Panc1 (cell line): ENCODE measurements at regions not wholly inside any gene's neighbourhood (a gene's known extent, or its start where the extent isn't known, plus 50 kb on each side); places are given as distances from the start of the nearest gene placed in this dataset.

Experiments used
- ATAC-seq: fragments of 200-7000 bp; cut with Tn5 transposase; 2 replicates; pipeline ENCODE4 v1.9.1; 2020; ENCODE audit warnings: mild to moderate bottlenecking, moderate library complexity
- BruUV-seq: library from RNA; stranded (reverse); fragments of 400-500 nt; replicated peaks from 2 replicates; lab custom pipeline; 2021; lab: Mats Ljungman, UMichigan
- CTCF ChIA-PET: fragments of 300-600 bp; sonication (Branson Sonifier 250); formaldehyde crosslinking; loops from one replicate; lab custom pipeline; 2022; ENCODE audit warnings: antibody characterized with exemption; lab: Charles Lee
- POLR2A ChIA-PET: fragments of 300-600 bp; sonication (Branson Sonifier 250); formaldehyde crosslinking; loops from one replicate; lab custom pipeline; 2022; ENCODE audit warnings: antibody characterized with exemption; lab: Charles Lee
- DNase-seq: peaks from one replicate; pipeline ENCODE4 v3.0.0-alpha.2; 2010; ENCODE audit warnings: low read depth, low spot score
- H3K27ac ChIP-seq: 2 replicates; pipeline ENCODE4 v1.5.1; 2011; ENCODE audit warnings: mild to moderate bottlenecking, low read length, inconsistent platforms
- H3K27me3 ChIP-seq: fragments of 200-500 bp; sonication (Bioruptor generic); 2 replicates; pipeline ENCODE4 v1.6.0; 2014; ENCODE audit warnings: low read length, inconsistent platforms; ENCODE audit not compliant: control insufficient read depth, insufficient read depth
- H3K36me3 ChIP-seq: fragments of 200-500 bp; sonication (Bioruptor generic); 2 replicates; pipeline ENCODE4 v1.5.1; 2014; ENCODE audit warnings: inconsistent platforms, mild to moderate bottlenecking, low read length, moderate library complexity; ENCODE audit not compliant: control insufficient read depth, insufficient read depth
- H3K4me1 ChIP-seq: 2 replicates; pipeline ENCODE4 v1.5.1; 2011; ENCODE audit warnings: inconsistent platforms, mild to moderate bottlenecking, low read length, moderate library complexity; ENCODE audit not compliant: control insufficient read depth, insufficient read depth
- H3K4me3 ChIP-seq, 2 experiments: 2 replicates each; pipeline ENCODE4 v1.5.1; 2011 to 2012; ENCODE audit warnings: low read depth in 2 of 2, low read length in 2 of 2, mild to moderate bottlenecking in 2 of 2, inconsistent platforms in 1 of 2, moderate library complexity in 1 of 2
- H3K9me3 ChIP-seq: fragments of 200-500 bp; sonication (Bioruptor generic); 2 replicates; pipeline ENCODE4 v1.5.1; 2014; ENCODE audit warnings: low read depth, mild to moderate bottlenecking, inconsistent platforms, low read length, moderate library complexity; ENCODE audit not compliant: control insufficient read depth, insufficient read depth
- CTCF ChIP-seq: fragments of 450-650 bp; IDR thresholded peaks from 2 replicates; pipeline ENCODE4 v1.5.1; 2017; ENCODE audit warnings: mild to moderate bottlenecking
- POLR2AphosphoS5 ChIP-seq: IDR thresholded peaks from 2 replicates; pipeline ENCODE4 v1.6.1; 2012; ENCODE audit warnings: mild to moderate bottlenecking, low read depth, low read length, moderate library complexity
- SIN3A ChIP-seq: IDR thresholded peaks from 2 replicates; pipeline ENCODE4 v1.6.1; 2012; ENCODE audit warnings: low read depth, mild to moderate bottlenecking, low read length, moderate library complexity, borderline replicate concordance; ENCODE audit not compliant: insufficient read depth
- TCF7L2 ChIP-seq: IDR thresholded peaks from 2 replicates; pipeline ENCODE4 v1.6.1; 2011; ENCODE audit warnings: mild to moderate bottlenecking, low read depth, low read length, inconsistent platforms
- in situ Hi-C: cut with HindIII; loops from 2 replicates; pipeline ENCODE4 v1.10.0; 2016; ENCODE audit warnings: low sequenced_read_pairs, low pct_unique_long_range_greater_than_20kb
- intact Hi-C: fragments of 100-400 bp; cut with micrococcal nuclease; formaldehyde crosslinking; loops from one replicate; pipeline ENCODE4 v1.10.0; 2022; ENCODE audit not compliant: unreplicated experiment
- TF ChIP-seq, protein P1 (sequence below), 2 experiments: IDR thresholded peaks; 2 replicates each; pipeline ENCODE4 v1.6.1; 2011 to 2012; ENCODE audit warnings: low read depth in 2 of 2, control low read depth in 1 of 2, low read length in 1 of 2, mild to moderate bottlenecking in 1 of 2, moderate library complexity in 1 of 2; ENCODE audit not compliant: insufficient read depth in 1 of 2

- in situ Hi-C loops: no loop called here
- BruUV-seq: no TSS peak
- Histone ChIP-seq H3K4me3 (no peak overlapping the region), H3K36me3 (peaks cover 29% of the 10 kb centered on the region), H3K4me1 (peaks cover 9% of the 10 kb centered on the region), H3K9me3 (no peaks in the 10 kb centered on the region), H3K27ac (no peak overlapping the region), H3K27me3 (no peaks in the 10 kb centered on the region)
- ATAC-seq (no peak), DNase-seq (no peak)
- ChIA-PET CTCF (no interaction called here), POLR2A (no interaction called here)
- intact Hi-C loops: loop anchor here (10.0 kb wide), 1 partner anchor 72 kb away; no protein-coding TSS in a partner anchor
- TF ChIP-seq SIN3A: no peak
- TF ChIP-seq, protein P1, sequence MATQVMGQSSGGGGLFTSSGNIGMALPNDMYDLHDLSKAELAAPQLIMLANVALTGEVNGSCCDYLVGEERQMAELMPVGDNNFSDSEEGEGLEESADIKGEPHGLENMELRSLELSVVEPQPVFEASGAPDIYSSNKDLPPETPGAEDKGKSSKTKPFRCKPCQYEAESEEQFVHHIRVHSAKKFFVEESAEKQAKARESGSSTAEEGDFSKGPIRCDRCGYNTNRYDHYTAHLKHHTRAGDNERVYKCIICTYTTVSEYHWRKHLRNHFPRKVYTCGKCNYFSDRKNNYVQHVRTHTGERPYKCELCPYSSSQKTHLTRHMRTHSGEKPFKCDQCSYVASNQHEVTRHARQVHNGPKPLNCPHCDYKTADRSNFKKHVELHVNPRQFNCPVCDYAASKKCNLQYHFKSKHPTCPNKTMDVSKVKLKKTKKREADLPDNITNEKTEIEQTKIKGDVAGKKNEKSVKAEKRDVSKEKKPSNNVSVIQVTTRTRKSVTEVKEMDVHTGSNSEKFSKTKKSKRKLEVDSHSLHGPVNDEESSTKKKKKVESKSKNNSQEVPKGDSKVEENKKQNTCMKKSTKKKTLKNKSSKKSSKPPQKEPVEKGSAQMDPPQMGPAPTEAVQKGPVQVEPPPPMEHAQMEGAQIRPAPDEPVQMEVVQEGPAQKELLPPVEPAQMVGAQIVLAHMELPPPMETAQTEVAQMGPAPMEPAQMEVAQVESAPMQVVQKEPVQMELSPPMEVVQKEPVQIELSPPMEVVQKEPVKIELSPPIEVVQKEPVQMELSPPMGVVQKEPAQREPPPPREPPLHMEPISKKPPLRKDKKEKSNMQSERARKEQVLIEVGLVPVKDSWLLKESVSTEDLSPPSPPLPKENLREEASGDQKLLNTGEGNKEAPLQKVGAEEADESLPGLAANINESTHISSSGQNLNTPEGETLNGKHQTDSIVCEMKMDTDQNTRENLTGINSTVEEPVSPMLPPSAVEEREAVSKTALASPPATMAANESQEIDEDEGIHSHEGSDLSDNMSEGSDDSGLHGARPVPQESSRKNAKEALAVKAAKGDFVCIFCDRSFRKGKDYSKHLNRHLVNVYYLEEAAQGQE (IDR thresholded peaks at IDR 0.05; ENCODE audit: insufficient read depth in 1 of 2, low read depth in 2 of 2, low read length in 1 of 2): no peak
- no peak for TF ChIP-seq POLR2AphosphoS5
- no peak for TF ChIP-seq TCF7L2
- no peak for TF ChIP-seq CTCF
Measured at GRCh38 chr17:77496831-77497577, 356.2 kb downstream of the SEC14L1 start.

DNA sequence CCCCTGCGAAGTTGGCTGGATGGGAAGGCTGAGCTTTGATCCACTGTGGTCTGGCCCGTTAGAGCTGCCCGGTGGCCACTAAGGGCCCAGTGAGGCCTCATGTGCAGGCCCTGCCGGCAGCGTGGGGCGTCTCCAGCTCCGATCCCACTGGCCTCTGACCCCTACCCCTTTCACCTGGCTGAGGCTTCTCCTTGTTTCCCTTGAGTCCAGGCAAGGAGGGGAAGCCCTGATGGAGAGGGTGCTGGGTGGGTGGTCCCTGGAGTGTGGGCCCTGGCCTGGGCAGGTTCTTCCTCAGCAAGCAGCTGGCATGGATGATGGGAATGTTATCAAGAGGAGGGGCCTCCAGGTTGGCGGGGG, 356.8 kb downstream of the SEC14L1 start:
- Histone ChIP-seq H3K9me3 (no peaks in the 10 kb centered on the region), H3K4me3 (no peak overlapping the region), H3K27me3 (no peaks in the 10 kb centered on the region), H3K4me1 (peaks cover 9% of the 10 kb centered on the region), H3K27ac (no peak overlapping the region), H3K36me3 (peaks cover 26% of the 10 kb centered on the region)
- BruUV-seq: no TSS peak
- no peak for TF ChIP-seq CTCF
- TF ChIP-seq SIN3A: no peak
- TF ChIP-seq, protein P1 (IDR thresholded peaks at IDR 0.05; ENCODE audit: insufficient read depth in 1 of 2, low read depth in 2 of 2, low read length in 1 of 2): no peak
- no peak for TF ChIP-seq TCF7L2
- no peak for TF ChIP-seq POLR2AphosphoS5
- POLR2A ChIA-PET: no interaction called here
- ATAC-seq (no peak), DNase-seq (no peak)
- in situ Hi-C loops (no loop called here), intact Hi-C loops (loop anchor here (10.0 kb wide), 1 partner anchor 73 kb away; no protein-coding TSS in a partner anchor)
- CTCF ChIA-PET: no interaction called here
